GM23338 (cell line): ENCODE measurements at regions not wholly inside any gene's neighbourhood (a gene's known extent, or its start where the extent isn't known, plus 50 kb on each side); places are given as distances from the start of the nearest gene placed in this dataset.

Experiments
- ATAC-seq: fragments of 200-7000 bp; cut with Tn5 transposase; 3 replicates; pipeline ENCODE4 v1.9.1; 2020
- DNase-seq: peaks from one replicate; pipeline ENCODE4 v3.0.0-alpha.2; 2015; ENCODE audit warnings: low spot score
- H2AFZ ChIP-seq: fragments of 200-600 bp; sonication (generic); 2 replicates; pipeline ENCODE4 v1.8.0; 2016; ENCODE audit warnings: antibody characterized with exemption, mild to moderate bottlenecking, moderate library complexity
- H3F3A ChIP-seq: fragments of 200-600 bp; sonication (generic); replicated peaks from 2 replicates; pipeline ENCODE4 v1.8.0; 2017; ENCODE audit warnings: antibody characterized with exemption, mixed run types, low read depth
- H3K27ac ChIP-seq: fragments of 200-600 bp; sonication (generic); 2 replicates; pipeline ENCODE4 v1.6.1; 2016; ENCODE audit warnings: low read depth
- H3K27me3 ChIP-seq: fragments of 200-600 bp; sonication (generic); 2 replicates; pipeline ENCODE4 v1.8.0; 2016; ENCODE audit warnings: mild to moderate bottlenecking, mixed run types, moderate library complexity; ENCODE audit not compliant: insufficient read depth
- H3K36me3 ChIP-seq: fragments of 200-600 bp; sonication (generic); 2 replicates; pipeline ENCODE4 v1.8.0; 2016; ENCODE audit warnings: mild to moderate bottlenecking; ENCODE audit not compliant: insufficient read depth
- H3K4me1 ChIP-seq: fragments of 200-600 bp; sonication (generic); 2 replicates; pipeline ENCODE4 v1.8.0; 2016; ENCODE audit warnings: mild to moderate bottlenecking, moderate library complexity; ENCODE audit not compliant: insufficient read depth
- H3K4me2 ChIP-seq: fragments of 200-600 bp; sonication (generic); 2 replicates; pipeline ENCODE4 v1.7.1; 2017; ENCODE audit warnings: mixed run types
- H3K4me3 ChIP-seq: fragments of 200-600 bp; sonication (generic); 2 replicates; pipeline ENCODE4 v1.6.1; 2016; ENCODE audit warnings: mixed run types
- H3K79me2 ChIP-seq: fragments of 200-600 bp; sonication (generic); replicated peaks from 2 replicates; pipeline ENCODE4 v1.8.0; 2017; ENCODE audit warnings: mild to moderate bottlenecking; ENCODE audit not compliant: insufficient read depth
- H3K9me2 ChIP-seq: fragments of 200-600 bp; sonication (generic); 2 replicates; pipeline ENCODE4 v1.8.0; 2017; ENCODE audit not compliant: insufficient read depth
- H4K20me1 ChIP-seq: fragments of 200-600 bp; sonication (generic); replicated peaks from 2 replicates; pipeline ENCODE4 v1.8.0; 2017; ENCODE audit warnings: mild to moderate bottlenecking; ENCODE audit not compliant: insufficient read depth
- H3K27ac Mint-ChIP-seq: 2 replicates; pipeline ENCODE4 v1.8.0; 2020; ENCODE audit warnings: inconsistent platforms, mild to moderate bottlenecking, moderate library complexity, mixed read lengths
- H3K27me3 Mint-ChIP-seq: 3 replicates; pipeline ENCODE4 v1.8.0; 2022; ENCODE audit warnings: low read depth, mild to moderate bottlenecking, moderate library complexity, mixed read lengths, inconsistent platforms; ENCODE audit not compliant: insufficient read depth, poor library complexity
- H3K36me3 Mint-ChIP-seq: 3 replicates; pipeline ENCODE4 v1.8.0; 2021; ENCODE audit warnings: low read depth, mild to moderate bottlenecking, inconsistent platforms, moderate library complexity, mixed read lengths
- H3K4me1 Mint-ChIP-seq: 3 replicates; pipeline ENCODE4 v1.8.0; 2020; ENCODE audit warnings: mild to moderate bottlenecking, inconsistent platforms, mixed read lengths
- H3K4me3 Mint-ChIP-seq: 3 replicates; pipeline ENCODE4 v1.8.0; 2021; ENCODE audit warnings: moderate library complexity, mild to moderate bottlenecking, inconsistent platforms, mixed read lengths
- H3K9me3 Mint-ChIP-seq: 3 replicates; pipeline ENCODE4 v1.8.0; 2020; ENCODE audit warnings: moderate library complexity, mild to moderate bottlenecking, inconsistent platforms, mixed read lengths
- CREB1 ChIP-seq: fragments of 250-450 bp; sonication (Bioruptor Pico); IDR thresholded peaks from 2 replicates; pipeline ENCODE4 v1.5.0; 2020; ENCODE audit warnings: low read depth, mild to moderate bottlenecking, moderate library complexity
- ETS1 ChIP-seq: IDR thresholded peaks from 2 replicates; pipeline ENCODE4 v1.6.1; 2016; ENCODE audit warnings: antibody characterized with exemption
- EZH2 ChIP-seq: fragments of 200-600 bp; sonication (generic); IDR thresholded peaks from one replicate; pipeline ENCODE4 v1.8.0; 2017; ENCODE audit warnings: antibody characterized with exemption, mild to moderate bottlenecking, low read depth; ENCODE audit not compliant: unreplicated experiment
- EZH2phosphoT487 ChIP-seq: fragments of 200-600 bp; sonication (generic); IDR thresholded peaks from one replicate; pipeline ENCODE4 v1.8.1; 2018; ENCODE audit warnings: antibody characterized with exemption; ENCODE audit not compliant: unreplicated experiment
- JUNB ChIP-seq: IDR thresholded peaks from one replicate; pipeline ENCODE4 v1.6.1; 2016; ENCODE audit warnings: antibody characterized with exemption; ENCODE audit not compliant: unreplicated experiment
- NANOG ChIP-seq: IDR thresholded peaks from 2 replicates; pipeline ENCODE4 v1.6.1; 2016; ENCODE audit warnings: antibody characterized with exemption, borderline replicate concordance
- POLR2AphosphoS5 ChIP-seq: IDR thresholded peaks from 2 replicates; pipeline ENCODE4 v1.6.1; 2016; ENCODE audit warnings: antibody characterized with exemption, low read depth
- STAT1 ChIP-seq: IDR thresholded peaks from one replicate; pipeline ENCODE4 v1.6.1; 2016; ENCODE audit warnings: antibody characterized with exemption; ENCODE audit not compliant: unreplicated experiment
- ZNF114 ChIP-seq: fragments of 250-450 bp; sonication (Bioruptor Pico); IDR thresholded peaks from 2 replicates; pipeline ENCODE4 v1.5.0; 2020; ENCODE audit warnings: mild to moderate bottlenecking, moderate library complexity
- ZNF331 ChIP-seq: fragments of 250-450 bp; sonication (Bioruptor Pico); IDR thresholded peaks from 2 replicates; pipeline ENCODE4 v1.5.0; 2020; ENCODE audit warnings: low read depth, mild to moderate bottlenecking, moderate library complexity
- ZNF462 ChIP-seq: fragments of 250-450 bp; sonication (Bioruptor Pico); IDR thresholded peaks from 2 replicates; pipeline ENCODE4 v1.5.0; 2020; ENCODE audit warnings: mild to moderate bottlenecking, moderate library complexity
- TF ChIP-seq, protein P1 (sequence below): IDR thresholded peaks from one replicate; pipeline ENCODE4 v1.6.1; 2018; ENCODE audit warnings: antibody characterized with exemption; ENCODE audit not compliant: unreplicated experiment
- TF ChIP-seq, protein P2 (sequence below), 2 experiments: fragments of 200-600 bp in 1 of 2; sonication (generic) in 1 of 2; conservative IDR thresholded peaks; 2 replicates each; pipeline versions ENCODE4 v1.5.1 to v1.6.1; 2016 to 2017; ENCODE audit warnings: antibody characterized with exemption in 2 of 2, low read depth in 2 of 2, mild to moderate bottlenecking in 2 of 2, moderate library complexity in 1 of 2

DNA sequence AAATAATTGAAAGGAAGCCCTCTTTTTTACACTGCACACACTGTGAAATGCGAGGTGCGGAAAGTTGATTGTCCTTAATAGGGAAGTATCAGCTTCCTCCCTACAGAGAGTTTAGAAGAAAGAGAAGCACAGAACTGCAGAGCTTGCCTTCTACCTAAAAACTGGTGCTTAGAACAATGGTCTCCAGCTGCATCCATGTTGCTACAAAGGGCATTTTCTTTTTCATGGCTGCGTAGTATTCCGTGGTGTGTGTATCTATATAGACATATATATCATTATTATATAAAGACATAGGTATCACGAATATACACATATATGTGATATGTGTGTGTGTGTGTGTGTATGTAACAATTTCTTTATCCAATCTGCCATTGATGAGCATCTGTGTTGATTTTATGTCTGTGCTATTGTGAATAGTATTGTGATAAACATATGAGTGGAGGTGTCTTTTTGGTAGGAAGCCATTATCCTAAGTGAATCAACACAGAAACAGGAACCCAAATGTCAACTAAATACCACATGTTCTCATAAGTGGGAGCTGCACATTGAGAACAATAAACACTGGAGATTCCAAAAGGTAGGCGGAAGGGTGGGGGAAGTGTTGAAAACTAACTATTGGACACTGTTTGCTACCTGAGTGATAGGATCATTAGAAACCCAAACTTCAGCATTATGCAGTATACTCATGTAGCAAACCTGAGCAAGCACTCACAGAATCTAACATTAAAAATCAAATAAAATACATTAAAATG, 290.0 kb upstream of the RUNX1 start:
- H3K9me2 ChIP-seq, result no peaks in the 10 kb centered on the region
- DNase-seq (no peak), ATAC-seq (no peak)
- no peaks in the 10 kb centered on the region for H3K27me3 ChIP-seq
- H3K27ac ChIP-seq, result no peak overlapping the region
- no peak overlapping the region for H3K27ac Mint-ChIP-seq
- H3K4me3 ChIP-seq, result no peak overlapping the region
- no peaks in the 10 kb centered on the region for H3K4me1 ChIP-seq
- H3K4me3 Mint-ChIP-seq, result no peak overlapping the region
- H2AFZ ChIP-seq, result no peak overlapping the region
- H3K4me2 ChIP-seq, result no peak overlapping the region
- H3K9me3 Mint-ChIP-seq, result peaks cover 2% of the 10 kb centered on the region; the same call in 1 of the 3 replicates
- no peaks in the 10 kb centered on the region for H3K79me2 ChIP-seq
- H3K36me3 Mint-ChIP-seq, result no peaks in the 10 kb centered on the region
- H3K36me3 ChIP-seq, result no peaks in the 10 kb centered on the region
- H3K27me3 Mint-ChIP-seq, result peaks cover 2% of the 10 kb centered on the region
- H3F3A ChIP-seq, result no peaks in the 10 kb centered on the region
- TF ChIP-seq ZNF331 (no peak), ZNF462 (CRISPR knock-in tag) (no peak), CREB1 (no peak), NANOG (no peak), POLR2AphosphoS5 (no peak), ZNF114 (no peak), ETS1 (no peak), JUNB (no peak), EZH2 (no peak), EZH2phosphoT487 (no peak), STAT1 (no peak)
- TF ChIP-seq, protein P1, sequence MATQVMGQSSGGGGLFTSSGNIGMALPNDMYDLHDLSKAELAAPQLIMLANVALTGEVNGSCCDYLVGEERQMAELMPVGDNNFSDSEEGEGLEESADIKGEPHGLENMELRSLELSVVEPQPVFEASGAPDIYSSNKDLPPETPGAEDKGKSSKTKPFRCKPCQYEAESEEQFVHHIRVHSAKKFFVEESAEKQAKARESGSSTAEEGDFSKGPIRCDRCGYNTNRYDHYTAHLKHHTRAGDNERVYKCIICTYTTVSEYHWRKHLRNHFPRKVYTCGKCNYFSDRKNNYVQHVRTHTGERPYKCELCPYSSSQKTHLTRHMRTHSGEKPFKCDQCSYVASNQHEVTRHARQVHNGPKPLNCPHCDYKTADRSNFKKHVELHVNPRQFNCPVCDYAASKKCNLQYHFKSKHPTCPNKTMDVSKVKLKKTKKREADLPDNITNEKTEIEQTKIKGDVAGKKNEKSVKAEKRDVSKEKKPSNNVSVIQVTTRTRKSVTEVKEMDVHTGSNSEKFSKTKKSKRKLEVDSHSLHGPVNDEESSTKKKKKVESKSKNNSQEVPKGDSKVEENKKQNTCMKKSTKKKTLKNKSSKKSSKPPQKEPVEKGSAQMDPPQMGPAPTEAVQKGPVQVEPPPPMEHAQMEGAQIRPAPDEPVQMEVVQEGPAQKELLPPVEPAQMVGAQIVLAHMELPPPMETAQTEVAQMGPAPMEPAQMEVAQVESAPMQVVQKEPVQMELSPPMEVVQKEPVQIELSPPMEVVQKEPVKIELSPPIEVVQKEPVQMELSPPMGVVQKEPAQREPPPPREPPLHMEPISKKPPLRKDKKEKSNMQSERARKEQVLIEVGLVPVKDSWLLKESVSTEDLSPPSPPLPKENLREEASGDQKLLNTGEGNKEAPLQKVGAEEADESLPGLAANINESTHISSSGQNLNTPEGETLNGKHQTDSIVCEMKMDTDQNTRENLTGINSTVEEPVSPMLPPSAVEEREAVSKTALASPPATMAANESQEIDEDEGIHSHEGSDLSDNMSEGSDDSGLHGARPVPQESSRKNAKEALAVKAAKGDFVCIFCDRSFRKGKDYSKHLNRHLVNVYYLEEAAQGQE, result no peak
- TF ChIP-seq, protein P2, sequence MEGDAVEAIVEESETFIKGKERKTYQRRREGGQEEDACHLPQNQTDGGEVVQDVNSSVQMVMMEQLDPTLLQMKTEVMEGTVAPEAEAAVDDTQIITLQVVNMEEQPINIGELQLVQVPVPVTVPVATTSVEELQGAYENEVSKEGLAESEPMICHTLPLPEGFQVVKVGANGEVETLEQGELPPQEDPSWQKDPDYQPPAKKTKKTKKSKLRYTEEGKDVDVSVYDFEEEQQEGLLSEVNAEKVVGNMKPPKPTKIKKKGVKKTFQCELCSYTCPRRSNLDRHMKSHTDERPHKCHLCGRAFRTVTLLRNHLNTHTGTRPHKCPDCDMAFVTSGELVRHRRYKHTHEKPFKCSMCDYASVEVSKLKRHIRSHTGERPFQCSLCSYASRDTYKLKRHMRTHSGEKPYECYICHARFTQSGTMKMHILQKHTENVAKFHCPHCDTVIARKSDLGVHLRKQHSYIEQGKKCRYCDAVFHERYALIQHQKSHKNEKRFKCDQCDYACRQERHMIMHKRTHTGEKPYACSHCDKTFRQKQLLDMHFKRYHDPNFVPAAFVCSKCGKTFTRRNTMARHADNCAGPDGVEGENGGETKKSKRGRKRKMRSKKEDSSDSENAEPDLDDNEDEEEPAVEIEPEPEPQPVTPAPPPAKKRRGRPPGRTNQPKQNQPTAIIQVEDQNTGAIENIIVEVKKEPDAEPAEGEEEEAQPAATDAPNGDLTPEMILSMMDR (conservative IDR thresholded peaks at IDR 0.05; ENCODE audit: low read depth in 2 of 2), result no peak
- H4K20me1 ChIP-seq, result no peaks in the 10 kb centered on the region
- H3K4me1 Mint-ChIP-seq, result peaks cover 4% of the 10 kb centered on the region; the same call in 1 of the 3 replicates
